OCI-M2 (cell line): ENCODE measurements at regions not wholly inside any gene's neighbourhood (a gene's known extent, or its start where the extent isn't known, plus 50 kb on each side); places are given as distances from the start of the nearest gene placed in this dataset.
"Not testable (repeated sequence)": the region's sequence is repeated elsewhere in the genome, so short reads cannot be mapped to it uniquely, and the experiment has no call there.

Source experiments
- DNase-seq: peaks from one replicate; lab custom pipeline; 2025; ENCODE audit not compliant: unreplicated experiment; lab: John Stamatoyannopoulos, UW

- no peak for DNase-seq
Observed at GRCh38 chr2:64277101-64277849, 133.1 kb upstream of the PELI1 start.

- not testable (repeated sequence) for DNase-seq
Observed at GRCh38 chr2:64280812-64281211, 136.6 kb upstream of the PELI1 start.

GRCh38 chr2:64283006-64283570 lies 138.9 kb upstream of the PELI1 start:
- DNase-seq, result no peak

- DNase-seq, result no peak
Observed at GRCh38 chr2:64283641-64284361, 139.6 kb upstream of the PELI1 start.

- no peak for DNase-seq
Observed at GRCh38 chr2:64284751-64285150, 140.5 kb upstream of the PELI1 start.

- no peak for DNase-seq
Observed at GRCh38 chr2:64287202-64287740, 143.1 kb upstream of the PELI1 start.

- no peak for DNase-seq
Observed at GRCh38 chr2:64288321-64289193, 144.3 kb upstream of the PELI1 start.

GRCh38 chr2:64289251-64289650 lies 145.0 kb upstream of the PELI1 start:
- DNase-seq, result no peak

- DNase-seq, result no peak
Observed at GRCh38 chr2:64289737-64290136, 145.5 kb upstream of the PELI1 start.

- DNase-seq, result no peak
Observed at GRCh38 chr2:64291181-64291580, 147.0 kb upstream of the PELI1 start.

GRCh38 chr2:64295326-64296139 lies 151.3 kb upstream of the PELI1 start:
- DNase-seq, result no peak

- DNase-seq, result no peak
Observed at GRCh38 chr2:64296140-64296480, 151.9 kb upstream of the PELI1 start.

GRCh38 chr2:64296695-64297346 lies 152.6 kb upstream of the PELI1 start:
- no peak for DNase-seq

GRCh38 chr2:64298161-64298560 lies 153.9 kb upstream of the PELI1 start:
- no peak for DNase-seq

- no peak for DNase-seq
Observed at GRCh38 chr2:64300066-64300465, 153.9 kb upstream of the LGALSL start.

GRCh38 chr2:64303250-64303649 lies 150.7 kb upstream of the LGALSL start:
- no peak for DNase-seq

- DNase-seq, result no peak
Observed at GRCh38 chr2:64307421-64307820, 146.5 kb upstream of the LGALSL start.

GRCh38 chr2:64311191-64311910 lies 142.6 kb upstream of the LGALSL start:
- no peak for DNase-seq

- no peak for DNase-seq
Observed at GRCh38 chr2:64311948-64312621, 141.9 kb upstream of the LGALSL start.
